Heart left ventricle (tissue), 13 donors: ENCODE measurements at regions not wholly inside any gene's neighbourhood (a gene's known extent, or its start where the extent isn't known, plus 50 kb on each side); places are given as distances from the start of the nearest gene placed in this dataset.
"Not testable (repeated sequence)": the region's sequence is repeated elsewhere in the genome, so short reads cannot be mapped to it uniquely, and the experiment has no call there.

Source experiments
- POLR2A ChIP-seq, 2 donors: fragments of 450-650 bp; IDR thresholded peaks; one replicate each; pipeline ENCODE4 v1.6.1; 2017; ENCODE audit warnings: antibody characterized with exemption in 2 of 2, mild to moderate bottlenecking in 2 of 2, moderate library complexity in 2 of 2
- TF ChIP-seq, protein P1 (sequence below), 12 donors: fragments of 200-600 bp; sonication (generic) in 4 of 12; IDR thresholded peaks; one replicate each; pipeline versions ENCODE4 v1.5.0 to v1.8.0; 2018 to 2022; ENCODE audit warnings: antibody characterized with exemption in 12 of 12, mild to moderate bottlenecking in 5 of 12
- donor health status: ischemic (EF 13 %, LVEDD 7.1; RV severe dilation, severe dysfunction).
- donor health status: DM: no; HTN: yes; CAD: no.
- donor health status: DM: no; HTN: no; CAD: no.
- donor health status: ischemic (EF 25% LVEDD 6.9; RV normal size, moderate dysfunction).
- donor health status: ischemic (EF 25% LVEDD 5.7; RV mildly dilated, moderate dysfunction).
- donor health status: ischemic (EF 35%, LVEDD 5.7; RV mildly dilated, moderate dysfunction).
- donor health status: nonischemic (EF 11% LVEDD 7.7; RV severe dilation, severe dysfunction).
- donor health status: DM: yes; HTN: yes; CAD: no.
- donor health status: PGD.
- donor health status: ischemic (EF 29% LVEDD 5.4; RV normal size, mild dysfunction).
- donor health status: nonischemic (EF 23%, LVEDD 6.1; RV moderate dilation, normal function).

DNA sequence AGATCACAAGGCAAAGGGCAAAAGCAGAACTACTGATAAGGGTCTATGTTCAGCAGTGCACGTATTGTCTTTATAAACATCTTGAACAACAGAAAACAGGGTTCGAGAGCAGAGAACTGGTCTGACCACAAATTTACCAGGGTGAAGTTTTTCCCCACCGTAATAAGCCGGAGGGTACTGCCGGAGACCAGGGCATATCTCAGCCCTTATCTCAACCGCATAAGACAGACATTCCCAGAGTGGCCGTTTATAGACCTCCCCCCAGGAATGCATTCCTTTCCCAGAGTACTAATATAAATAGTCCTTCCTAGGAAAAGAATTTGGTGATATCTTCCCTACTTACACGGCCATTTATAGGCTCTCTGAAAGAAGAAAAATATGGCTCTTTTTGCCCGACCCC lies 71.0 kb downstream of the UGT2B4 start:
- TF ChIP-seq, protein P1, sequence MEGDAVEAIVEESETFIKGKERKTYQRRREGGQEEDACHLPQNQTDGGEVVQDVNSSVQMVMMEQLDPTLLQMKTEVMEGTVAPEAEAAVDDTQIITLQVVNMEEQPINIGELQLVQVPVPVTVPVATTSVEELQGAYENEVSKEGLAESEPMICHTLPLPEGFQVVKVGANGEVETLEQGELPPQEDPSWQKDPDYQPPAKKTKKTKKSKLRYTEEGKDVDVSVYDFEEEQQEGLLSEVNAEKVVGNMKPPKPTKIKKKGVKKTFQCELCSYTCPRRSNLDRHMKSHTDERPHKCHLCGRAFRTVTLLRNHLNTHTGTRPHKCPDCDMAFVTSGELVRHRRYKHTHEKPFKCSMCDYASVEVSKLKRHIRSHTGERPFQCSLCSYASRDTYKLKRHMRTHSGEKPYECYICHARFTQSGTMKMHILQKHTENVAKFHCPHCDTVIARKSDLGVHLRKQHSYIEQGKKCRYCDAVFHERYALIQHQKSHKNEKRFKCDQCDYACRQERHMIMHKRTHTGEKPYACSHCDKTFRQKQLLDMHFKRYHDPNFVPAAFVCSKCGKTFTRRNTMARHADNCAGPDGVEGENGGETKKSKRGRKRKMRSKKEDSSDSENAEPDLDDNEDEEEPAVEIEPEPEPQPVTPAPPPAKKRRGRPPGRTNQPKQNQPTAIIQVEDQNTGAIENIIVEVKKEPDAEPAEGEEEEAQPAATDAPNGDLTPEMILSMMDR (IDR thresholded peaks at IDR 0.05): not testable (repeated sequence)
- not testable (repeated sequence) for TF ChIP-seq POLR2A (IDR thresholded peaks at IDR 0.05)
